ENCODE measurements at regions not wholly inside any gene's neighbourhood (a gene's known extent, or its start where the extent isn't known, plus 50 kb on each side); places are given as distances from the start of the nearest gene placed in this dataset.

- in situ Hi-C loops (cut with HindIII; ENCODE audit: low sequenced_read_pairs) = no loop called here
Measured at GRCh38 chr15:69529141-69529540, 76.5 kb downstream of the RPLP1 start.

- in situ Hi-C loops (cut with HindIII; ENCODE audit: low sequenced_read_pairs) = no loop called here
Measured at GRCh38 chr15:69529961-69530633, 77.5 kb downstream of the RPLP1 start.

- in situ Hi-C loops (cut with HindIII; ENCODE audit: low sequenced_read_pairs) = no loop called here
Measured at GRCh38 chr15:69530991-69531664, 78.5 kb downstream of the RPLP1 start.

GRCh38 chr15:69531665-69532027 lies 79.0 kb downstream of the RPLP1 start:
- in situ Hi-C loops (cut with HindIII; ENCODE audit: low sequenced_read_pairs) = no loop called here

- in situ Hi-C loops (cut with HindIII; ENCODE audit: low sequenced_read_pairs) = no loop called here
Measured at GRCh38 chr15:69532066-69532465, 79.4 kb downstream of the RPLP1 start.

GRCh38 chr15:69532856-69533255 lies 80.2 kb downstream of the RPLP1 start:
- in situ Hi-C loops (cut with HindIII; ENCODE audit: low sequenced_read_pairs) = no loop called here

GRCh38 chr15:69533522-69533921 lies 80.9 kb downstream of the RPLP1 start:
- in situ Hi-C loops (cut with HindIII; ENCODE audit: low sequenced_read_pairs) = no loop called here

GRCh38 chr15:69535101-69535638 lies 82.6 kb downstream of the RPLP1 start:
- in situ Hi-C loops (cut with HindIII; ENCODE audit: low sequenced_read_pairs) = no loop called here

GRCh38 chr15:69535998-69536397 lies 83.4 kb downstream of the RPLP1 start:
- in situ Hi-C loops (cut with HindIII; ENCODE audit: low sequenced_read_pairs) = no loop called here

GRCh38 chr15:69536726-69537512 lies 84.3 kb downstream of the RPLP1 start:
- in situ Hi-C loops (cut with HindIII; ENCODE audit: low sequenced_read_pairs) = no loop called here

- in situ Hi-C loops (cut with HindIII; ENCODE audit: low sequenced_read_pairs) = no loop called here
Measured at GRCh38 chr15:69537901-69538300, 85.3 kb downstream of the RPLP1 start.

GRCh38 chr15:69538379-69538778 lies 85.8 kb downstream of the RPLP1 start:
- in situ Hi-C loops (cut with HindIII; ENCODE audit: low sequenced_read_pairs) = no loop called here

GRCh38 chr15:69539345-69539744 lies 86.7 kb downstream of the RPLP1 start:
- in situ Hi-C loops (cut with HindIII; ENCODE audit: low sequenced_read_pairs) = no loop called here

GRCh38 chr15:69540622-69541021 lies 88.0 kb downstream of the RPLP1 start:
- in situ Hi-C loops (cut with HindIII; ENCODE audit: low sequenced_read_pairs) = no loop called here

- in situ Hi-C loops (cut with HindIII; ENCODE audit: low sequenced_read_pairs) = no loop called here
Measured at GRCh38 chr15:69542028-69542427, 89.4 kb downstream of the RPLP1 start.

- in situ Hi-C loops (cut with HindIII; ENCODE audit: low sequenced_read_pairs) = no loop called here
Measured at GRCh38 chr15:69543681-69544364, 91.2 kb downstream of the RPLP1 start.

- in situ Hi-C loops (cut with HindIII; ENCODE audit: low sequenced_read_pairs) = no loop called here
Measured at GRCh38 chr15:69544365-69545113, 91.9 kb downstream of the RPLP1 start.

- in situ Hi-C loops (cut with HindIII; ENCODE audit: low sequenced_read_pairs) = no loop called here
Measured at GRCh38 chr15:69546182-69546581, 93.6 kb downstream of the RPLP1 start.

- in situ Hi-C loops (cut with HindIII; ENCODE audit: low sequenced_read_pairs) = no loop called here
Measured at GRCh38 chr15:69548395-69549180, 96.0 kb downstream of the RPLP1 start.
